ENCODE measurements at regions not wholly inside any gene's neighbourhood (a gene's known extent, or its start where the extent isn't known, plus 50 kb on each side); places are given as distances from the start of the nearest gene placed in this dataset.

GRCh38 chr20:48080583-48080982 lies 295.3 kb upstream of the SULF2 start:
- ChIA-PET CTCF (no interaction called here), POLR2A (no interaction called here)
- peaks cover 43% of the 10 kb centered on the region for H3K9me3 Mint-ChIP-seq
- no peak for ATAC-seq
- no peak overlapping the region for H3K27ac Mint-ChIP-seq
- TF ChIP-seq NFE2L1 (CRISPR knock-in tag; IDR thresholded peaks at IDR 0.05) = no peak
- no peak for TF ChIP-seq USF1 (CRISPR knock-in tag; IDR thresholded peaks at IDR 0.05)
- DNase-seq (ENCODE audit: low spot score) = no peak
- peaks cover 14% of the 10 kb centered on the region for H3K36me3 Mint-ChIP-seq
- H3K27me3 Mint-ChIP-seq (ENCODE audit: low read depth) = no peaks in the 10 kb centered on the region; the same call in 1 of the 2 replicates
- H3K4me1 Mint-ChIP-seq = no peaks in the 10 kb centered on the region
- H3K4me3 Mint-ChIP-seq = no peak overlapping the region

- CTCF ChIA-PET = no interaction called here
- DNase-seq (ENCODE audit: low spot score) (no peak), ATAC-seq (no peak)
- Mint-ChIP-seq H3K27me3 (ENCODE audit: low read depth) (no peaks in the 10 kb centered on the region), H3K27ac (no peak overlapping the region), H3K36me3 (peaks cover 6% of the 10 kb centered on the region), H3K9me3 (peaks cover 27% of the 10 kb centered on the region), H3K4me3 (no peak overlapping the region), H3K4me1 (no peaks in the 10 kb centered on the region)
- POLR2A ChIA-PET = no interaction called here
- TF ChIP-seq ATF2 (CRISPR knock-in tag; IDR thresholded peaks at IDR 0.05; ENCODE audit: borderline replicate concordance, low read depth) = no peak
- TF ChIP-seq STAT6 (CRISPR knock-in tag; conservative IDR thresholded peaks at IDR 0.05; ENCODE audit: low read depth) = no peak
- TF ChIP-seq RORB (CRISPR knock-in tag; IDR thresholded peaks at IDR 0.05) = no peak
- no peak for TF ChIP-seq ZNF512 (CRISPR knock-in tag; IDR thresholded peaks at IDR 0.05; ENCODE audit: borderline replicate concordance)
- no peak for TF ChIP-seq JAZF1 (CRISPR knock-in tag; IDR thresholded peaks at IDR 0.05)
- TF ChIP-seq ELF4 (CRISPR knock-in tag; IDR thresholded peaks at IDR 0.05; ENCODE audit: low read depth) = no peak
- no peak for TF ChIP-seq ZSCAN18 (CRISPR knock-in tag; IDR thresholded peaks at IDR 0.05)
- TF ChIP-seq ATF3 (CRISPR knock-in tag; conservative IDR thresholded peaks at IDR 0.05) = no peak
- no peak for TF ChIP-seq IRF2 (CRISPR knock-in tag; IDR thresholded peaks at IDR 0.05; ENCODE audit: borderline replicate concordance, low read depth)
- no peak for TF ChIP-seq TP53 (CRISPR knock-in tag; IDR thresholded peaks at IDR 0.05)
- TF ChIP-seq FOXK1 (CRISPR knock-in tag; IDR thresholded peaks at IDR 0.05) = no peak
- TF ChIP-seq ZNF671 (CRISPR knock-in tag; IDR thresholded peaks at IDR 0.05) = no peak
- TF ChIP-seq ZNF532 (CRISPR knock-in tag; IDR thresholded peaks at IDR 0.05; ENCODE audit: borderline replicate concordance) = no peak
- no peak for TF ChIP-seq PREB (CRISPR knock-in tag; IDR thresholded peaks at IDR 0.05; ENCODE audit: borderline replicate concordance)
- no peak for TF ChIP-seq USF2 (CRISPR knock-in tag; IDR thresholded peaks at IDR 0.05)
- no peak for TF ChIP-seq MAX (CRISPR knock-in tag; IDR thresholded peaks at IDR 0.05)
These were observed 293.7 kb upstream of the SULF2 start for GRCh38 chr20:48079028-48079427.
